ENCODE measurements at regions not wholly inside any gene's neighbourhood (a gene's known extent, or its start where the extent isn't known, plus 50 kb on each side); places are given as distances from the start of the nearest gene placed in this dataset.

- no peaks in the 10 kb centered on the region for H3K36me3 ChIP-seq (ENCODE audit: control insufficient read depth, insufficient read depth, low read length)
- WGBS (ENCODE audit: insufficient coverage) = no CpG with 5 or more reads among the region's 2 CpGs
- no peaks in the 10 kb centered on the region for H3K9me3 ChIP-seq (ENCODE audit: control insufficient read depth, insufficient read depth, low read length)
- H3K4me1 ChIP-seq (ENCODE audit: control insufficient read depth, insufficient read depth, low read length) = no peaks in the 10 kb centered on the region
- no peaks in the 10 kb centered on the region for H3K27me3 ChIP-seq (ENCODE audit: control insufficient read depth, insufficient read depth, low read length)
- no peak overlapping the region for H3K27ac ChIP-seq (ENCODE audit: low read depth, low read length)
- peak in 4 of 6 donors; percentile 9 to 88 (median 41) for DNase-seq (ENCODE audit: low read depth in 4 of 6, low spot score in 6 of 6)
- no peak overlapping the region for H3K4me3 ChIP-seq (ENCODE audit: low read depth, low read length)
These were observed 649.8 kb downstream of the RPS29 start for GRCh38 chr14:48936362-48936761.

DNA sequence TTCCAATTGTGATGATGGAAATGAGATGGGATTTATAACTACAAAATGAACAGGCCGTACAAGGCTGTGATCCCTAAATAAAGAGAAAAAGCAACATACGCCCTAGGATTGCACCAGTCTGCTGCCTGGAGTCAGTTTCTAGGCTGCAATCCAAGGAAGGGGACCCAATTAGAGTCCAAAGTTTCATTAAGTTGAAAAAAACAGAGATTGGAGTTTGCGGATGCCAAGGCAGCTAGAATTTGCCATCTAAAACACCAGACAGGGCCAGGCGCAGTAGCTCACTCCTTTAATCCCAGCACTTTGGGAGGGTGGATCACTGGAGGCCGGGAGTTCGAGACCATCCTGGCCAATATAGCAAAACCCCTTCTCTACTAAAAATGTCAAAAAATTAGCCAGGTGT, 661.0 kb downstream of the RPS29 start:
- DNase-seq (ENCODE audit: low read depth in 4 of 6, low spot score in 6 of 6) = peak in 2 of 6 donors; percentile 7 to 86
- H3K4me1 ChIP-seq (ENCODE audit: control insufficient read depth, insufficient read depth, low read length) = no peaks in the 10 kb centered on the region
- no peak overlapping the region for H3K4me3 ChIP-seq (ENCODE audit: low read depth, low read length)
- H3K27ac ChIP-seq (ENCODE audit: low read depth, low read length) = no peak overlapping the region
- no peaks in the 10 kb centered on the region for H3K27me3 ChIP-seq (ENCODE audit: control insufficient read depth, insufficient read depth, low read length)
- WGBS (ENCODE audit: insufficient coverage) = 83% methylated on average over 1 of the region's 6 CpGs
- H3K9me3 ChIP-seq (ENCODE audit: control insufficient read depth, insufficient read depth, low read length) = no peaks in the 10 kb centered on the region
- no peaks in the 10 kb centered on the region for H3K36me3 ChIP-seq (ENCODE audit: control insufficient read depth, insufficient read depth, low read length)

DNA sequence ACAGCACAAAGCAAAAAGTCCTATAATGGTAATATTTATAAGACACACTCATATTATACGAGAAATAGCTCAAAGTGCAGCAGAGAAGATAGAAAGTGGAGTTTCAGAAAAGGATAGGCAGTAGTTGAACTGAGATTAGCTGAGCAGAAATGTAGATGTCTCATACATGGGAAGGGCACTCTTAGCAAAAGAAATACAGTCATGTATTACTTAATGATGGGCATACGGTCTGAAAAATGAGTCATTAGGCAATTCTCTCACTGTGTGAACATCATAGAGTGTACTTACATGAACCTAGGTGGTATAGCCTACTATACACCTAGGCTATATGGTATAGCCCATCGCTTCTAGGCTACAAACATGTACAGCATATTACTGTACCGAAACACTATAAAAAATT, 671.3 kb downstream of the RPS29 start:
- Histone ChIP-seq H3K4me1 (ENCODE audit: control insufficient read depth, insufficient read depth, low read length) (no peaks in the 10 kb centered on the region), H3K36me3 (ENCODE audit: control insufficient read depth, insufficient read depth, low read length) (no peaks in the 10 kb centered on the region), H3K27ac (ENCODE audit: low read depth, low read length) (no peak overlapping the region), H3K9me3 (ENCODE audit: control insufficient read depth, insufficient read depth, low read length) (peaks cover 6% of the 10 kb centered on the region), H3K27me3 (ENCODE audit: control insufficient read depth, insufficient read depth, low read length) (no peaks in the 10 kb centered on the region), H3K4me3 (ENCODE audit: low read depth, low read length) (no peak overlapping the region)
- WGBS (ENCODE audit: insufficient coverage) = no CpG with 5 or more reads among the region's 4 CpGs
- no peak for DNase-seq (ENCODE audit: low read depth in 4 of 6, low spot score in 6 of 6)

DNA sequence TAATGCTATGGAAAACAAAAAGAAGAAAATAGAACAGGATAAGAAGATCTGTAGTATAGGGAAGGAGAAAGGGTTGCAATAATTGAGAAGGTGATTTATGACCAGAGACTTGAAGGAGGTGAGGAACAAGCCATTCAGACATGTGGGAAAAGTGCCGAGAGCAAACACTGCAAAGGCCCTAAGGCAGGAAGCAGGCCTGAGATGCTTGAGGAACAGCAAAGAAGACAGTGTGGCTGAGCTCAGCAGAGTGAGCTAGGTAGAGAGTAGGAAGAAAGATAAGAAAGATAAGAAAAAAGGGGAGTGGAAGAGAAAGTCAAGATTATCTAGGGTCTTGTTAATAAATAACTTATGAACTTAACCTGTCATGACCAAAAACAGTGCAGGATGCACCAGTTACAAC, 671.8 kb downstream of the RPS29 start:
- Histone ChIP-seq H3K27ac (ENCODE audit: low read depth, low read length) (no peak overlapping the region), H3K4me3 (ENCODE audit: low read depth, low read length) (no peak overlapping the region), H3K4me1 (ENCODE audit: control insufficient read depth, insufficient read depth, low read length) (no peaks in the 10 kb centered on the region), H3K27me3 (ENCODE audit: control insufficient read depth, insufficient read depth, low read length) (no peaks in the 10 kb centered on the region), H3K9me3 (ENCODE audit: control insufficient read depth, insufficient read depth, low read length) (peaks cover 6% of the 10 kb centered on the region), H3K36me3 (ENCODE audit: control insufficient read depth, insufficient read depth, low read length) (no peaks in the 10 kb centered on the region)
- DNase-seq (ENCODE audit: low read depth in 4 of 6, low spot score in 6 of 6) = no peak
- 63% methylated on average over 1 of the region's 1 CpG for WGBS (ENCODE audit: insufficient coverage)

DNA sequence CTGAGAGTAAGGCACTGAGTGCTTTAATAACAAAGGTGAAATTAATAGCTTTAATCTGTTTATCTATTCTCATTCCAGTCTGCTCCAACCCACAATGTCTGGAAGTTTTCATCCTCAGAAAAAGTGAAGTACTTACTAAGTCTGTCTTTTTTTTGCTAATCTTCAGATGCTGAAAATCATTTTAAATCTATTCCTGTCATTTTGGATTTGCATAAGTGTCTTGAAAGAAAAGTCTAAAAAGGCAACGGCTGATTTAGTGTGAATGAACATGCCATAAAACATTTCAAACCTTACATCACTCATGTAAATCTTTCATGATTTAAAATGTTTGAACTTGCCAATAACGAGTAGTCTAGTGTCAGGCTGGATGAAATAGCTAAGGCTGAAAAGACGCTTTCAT, 685.6 kb downstream of the RPS29 start:
- H3K27me3 ChIP-seq (ENCODE audit: control insufficient read depth, insufficient read depth, low read length) = no peaks in the 10 kb centered on the region
- no peak overlapping the region for H3K4me3 ChIP-seq (ENCODE audit: low read depth, low read length)
- H3K27ac ChIP-seq (ENCODE audit: low read depth, low read length) = no peak overlapping the region
- peak in 2 of 6 donors; percentile 9 to 18 for DNase-seq (ENCODE audit: low read depth in 4 of 6, low spot score in 6 of 6)
- H3K4me1 ChIP-seq (ENCODE audit: control insufficient read depth, insufficient read depth, low read length) = no peaks in the 10 kb centered on the region
- H3K36me3 ChIP-seq (ENCODE audit: control insufficient read depth, insufficient read depth, low read length) = no peaks in the 10 kb centered on the region
- no CpG with 5 or more reads among the region's 3 CpGs for WGBS (ENCODE audit: insufficient coverage)
- H3K9me3 ChIP-seq (ENCODE audit: control insufficient read depth, insufficient read depth, low read length) = no peaks in the 10 kb centered on the region

- Histone ChIP-seq H3K4me1 (ENCODE audit: control insufficient read depth, insufficient read depth, low read length) (no peaks in the 10 kb centered on the region), H3K27ac (ENCODE audit: low read depth, low read length) (no peak overlapping the region), H3K27me3 (ENCODE audit: control insufficient read depth, insufficient read depth, low read length) (no peaks in the 10 kb centered on the region), H3K9me3 (ENCODE audit: control insufficient read depth, insufficient read depth, low read length) (no peaks in the 10 kb centered on the region), H3K4me3 (ENCODE audit: low read depth, low read length) (no peak overlapping the region), H3K36me3 (ENCODE audit: control insufficient read depth, insufficient read depth, low read length) (no peaks in the 10 kb centered on the region)
- no CpG with 5 or more reads among the region's 1 CpG for WGBS (ENCODE audit: insufficient coverage)
- peak in 2 of 6 donors; percentile 7 to 35 for DNase-seq (ENCODE audit: low read depth in 4 of 6, low spot score in 6 of 6)
These were observed 695.8 kb downstream of the RPS29 start for GRCh38 chr14:48890333-48890732.

DNA sequence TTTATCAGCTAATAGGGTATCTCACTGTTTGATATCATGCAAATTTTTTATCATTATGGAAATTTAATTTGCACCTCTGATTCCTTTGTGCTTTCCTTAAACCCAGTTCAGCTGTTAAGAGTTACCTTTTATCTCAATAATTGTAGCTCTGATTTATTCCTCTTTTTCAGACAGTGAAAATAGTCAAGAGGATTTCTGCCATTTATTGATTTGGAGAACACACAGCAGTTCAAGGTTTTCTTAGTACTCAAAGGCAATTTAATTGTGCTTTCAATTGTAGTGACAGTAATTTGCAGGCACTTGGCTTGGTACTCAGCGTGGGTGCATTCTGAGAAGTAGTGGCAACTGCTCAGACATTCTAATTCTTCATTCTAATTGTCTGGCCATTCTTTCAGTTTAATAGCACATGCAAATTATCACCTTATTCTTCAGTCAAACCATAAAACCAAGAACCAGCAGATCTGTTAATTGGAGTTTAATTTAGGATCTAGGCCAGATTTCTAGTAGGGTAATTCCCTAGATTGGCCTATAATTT, 709.3 kb downstream of the RPS29 start:
- Histone ChIP-seq H3K9me3 (ENCODE audit: control insufficient read depth, insufficient read depth, low read length) (peaks cover 2% of the 10 kb centered on the region), H3K4me1 (ENCODE audit: control insufficient read depth, insufficient read depth, low read length) (no peaks in the 10 kb centered on the region), H3K36me3 (ENCODE audit: control insufficient read depth, insufficient read depth, low read length) (no peaks in the 10 kb centered on the region), H3K27me3 (ENCODE audit: control insufficient read depth, insufficient read depth, low read length) (no peaks in the 10 kb centered on the region), H3K4me3 (ENCODE audit: low read depth, low read length) (no peak overlapping the region), H3K27ac (ENCODE audit: low read depth, low read length) (no peak overlapping the region)
- DNase-seq (ENCODE audit: low read depth in 4 of 6, low spot score in 6 of 6) = peak in 2 of 6 donors; percentile 70 to 72
- no CpG with 5 or more reads among the region's 1 CpG for WGBS (ENCODE audit: insufficient coverage)

- H3K27me3 ChIP-seq (ENCODE audit: control insufficient read depth, insufficient read depth, low read length) = no peaks in the 10 kb centered on the region
- 83% methylated on average over 1 of the region's 2 CpGs for WGBS (ENCODE audit: insufficient coverage)
- no peaks in the 10 kb centered on the region for H3K36me3 ChIP-seq (ENCODE audit: control insufficient read depth, insufficient read depth, low read length)
- H3K4me1 ChIP-seq (ENCODE audit: control insufficient read depth, insufficient read depth, low read length) = no peaks in the 10 kb centered on the region
- DNase-seq (ENCODE audit: low read depth in 4 of 6, low spot score in 6 of 6) = peak in 1 of 6 donors; percentile 19
- H3K27ac ChIP-seq (ENCODE audit: low read depth, low read length) = no peak overlapping the region
- H3K9me3 ChIP-seq (ENCODE audit: control insufficient read depth, insufficient read depth, low read length) = no peaks in the 10 kb centered on the region
- no peak overlapping the region for H3K4me3 ChIP-seq (ENCODE audit: low read depth, low read length)
These were observed 711.5 kb downstream of the RPS29 start for GRCh38 chr14:48874711-48875110.

GRCh38 chr14:48857366-48857765, 728.8 kb downstream of the RPS29 start:
- Histone ChIP-seq H3K9me3 (ENCODE audit: control insufficient read depth, insufficient read depth, low read length) (no peaks in the 10 kb centered on the region), H3K27ac (ENCODE audit: low read depth, low read length) (no peak overlapping the region), H3K4me1 (ENCODE audit: control insufficient read depth, insufficient read depth, low read length) (no peaks in the 10 kb centered on the region), H3K36me3 (ENCODE audit: control insufficient read depth, insufficient read depth, low read length) (no peaks in the 10 kb centered on the region), H3K4me3 (ENCODE audit: low read depth, low read length) (no peak overlapping the region), H3K27me3 (ENCODE audit: control insufficient read depth, insufficient read depth, low read length) (no peaks in the 10 kb centered on the region)
- no peak for DNase-seq (ENCODE audit: low read depth in 4 of 6, low spot score in 6 of 6)
- 93% methylated on average over 2 of the region's 2 CpGs for WGBS (ENCODE audit: insufficient coverage)

GRCh38 chr14:48853159-48853558, 733.0 kb downstream of the RPS29 start:
- no peaks in the 10 kb centered on the region for H3K9me3 ChIP-seq (ENCODE audit: control insufficient read depth, insufficient read depth, low read length)
- H3K4me1 ChIP-seq (ENCODE audit: control insufficient read depth, insufficient read depth, low read length) = no peaks in the 10 kb centered on the region
- H3K27me3 ChIP-seq (ENCODE audit: control insufficient read depth, insufficient read depth, low read length) = no peaks in the 10 kb centered on the region
- H3K4me3 ChIP-seq (ENCODE audit: low read depth, low read length) = no peak overlapping the region
- no peaks in the 10 kb centered on the region for H3K36me3 ChIP-seq (ENCODE audit: control insufficient read depth, insufficient read depth, low read length)
- whole genome bisulfite sequencing (ENCODE audit: insufficient coverage) = no CpG with 5 or more reads among the region's 5 CpGs
- H3K27ac ChIP-seq (ENCODE audit: low read depth, low read length) = no peak overlapping the region
- DNase-seq (ENCODE audit: low read depth in 4 of 6, low spot score in 6 of 6) = no peak
